ENCODE measurements at regions not wholly inside any gene's neighbourhood (a gene's known extent, or its start where the extent isn't known, plus 50 kb on each side); places are given as distances from the start of the nearest gene placed in this dataset.

DNA sequence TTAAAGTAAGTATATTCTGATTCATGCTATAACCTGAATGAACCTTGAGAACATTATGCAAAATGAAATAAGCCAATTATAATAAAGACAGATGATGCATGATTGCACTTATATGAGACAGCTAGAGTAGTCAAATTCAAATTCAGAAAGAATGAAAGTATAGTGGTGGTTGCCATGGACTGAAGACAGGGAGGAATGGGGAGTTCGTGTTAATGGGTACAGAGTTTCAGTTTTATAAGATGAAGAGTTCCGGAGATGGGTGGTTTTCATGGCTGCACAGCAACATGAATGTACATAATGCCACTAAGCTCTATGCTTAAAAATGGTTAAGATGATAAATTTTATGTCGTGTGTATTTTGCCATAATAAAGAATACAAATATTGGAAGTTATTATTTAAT, 751.2 kb downstream of the TSN start:
- H3K18ac ChIP-seq (ENCODE audit: extremely low read depth, low read length): no peak overlapping the region
- H3K27ac ChIP-seq (ENCODE audit: low read depth, low read length): no peak overlapping the region
- H3K9ac ChIP-seq (replicated peaks in 1 of 4; ENCODE audit: extremely low read depth in 1 of 4, low read depth in 3 of 4, low read length in 3 of 4): no peak overlapping the region
- no peak overlapping the region for H4K5ac ChIP-seq (ENCODE audit: insufficient read length, low read depth, low read length)
- no peaks in the 10 kb centered on the region for H4K20me1 ChIP-seq (replicated peaks in 1 of 2; ENCODE audit: control insufficient read depth in 1 of 2, insufficient read depth in 2 of 2, low read length in 2 of 2)
- H3K14ac ChIP-seq (ENCODE audit: insufficient read length): no peak overlapping the region
- no peak overlapping the region for H2BK12ac ChIP-seq (ENCODE audit: low read depth, low read length)
- H3K4ac ChIP-seq (replicated peaks; ENCODE audit: insufficient read length, low read depth, low read length): no peak overlapping the region
- no peaks in the 10 kb centered on the region for H3K23me2 ChIP-seq (ENCODE audit: low read depth, low read length)
- no peak for DNase-seq (ENCODE audit: low read depth in 1 of 2, low spot score in 2 of 2)
- no peak overlapping the region for H2BK20ac ChIP-seq (ENCODE audit: low read length)
- no peaks in the 10 kb centered on the region for H3K9me3 ChIP-seq (ENCODE audit: insufficient read depth in 2 of 2, low read depth in 1 of 2, low read length in 1 of 2)
- no peak overlapping the region for H4K8ac ChIP-seq (ENCODE audit: extremely low read depth, insufficient read depth, low read length)
- H3K4me1 ChIP-seq (replicated peaks in 1 of 4; ENCODE audit: control insufficient read depth in 3 of 4, insufficient read depth in 4 of 4, low read length in 3 of 4): no peaks in the 10 kb centered on the region
- FAIRE-seq: no peak
- no peak overlapping the region for H4K91ac ChIP-seq (replicated peaks; ENCODE audit: insufficient read length, low read length)
- no peak overlapping the region for H2AFZ ChIP-seq (ENCODE audit: low read length)
- H3K56ac ChIP-seq (replicated peaks; ENCODE audit: insufficient read length, low read depth, low read length): no peak overlapping the region
- H3K27me3 ChIP-seq (replicated peaks in 1 of 4; ENCODE audit: control insufficient read depth in 3 of 4, extremely low read depth in 1 of 4, insufficient read depth in 3 of 4, low read length in 3 of 4): no peaks in the 10 kb centered on the region
- H2BK15ac ChIP-seq (ENCODE audit: low read length): no peak overlapping the region
- H3K4me2 ChIP-seq (ENCODE audit: insufficient read depth in 1 of 2, low read depth in 2 of 2, low read length in 2 of 2): no peak overlapping the region
- no peak overlapping the region for H2BK5ac ChIP-seq (ENCODE audit: low read depth, low read length)
- no peak overlapping the region for H3K4me3 ChIP-seq (ENCODE audit: extremely low read depth in 1 of 4, insufficient read depth in 2 of 4, low read depth in 3 of 4, low read length in 4 of 4)
- WGBS, 2 experiments (ENCODE audit: extremely low coverage in 1 of 2, insufficient coverage in 1 of 2, insufficient read length in 1 of 2, insufficient replicate concordance in 2 of 2, low coverage in 1 of 2, low lambda C conversion rate in 2 of 2, missing lambda C conversion rate in 1 of 2): 97% methylated on average over 3 of the region's 3 CpGs; no CpG with 5 or more reads in 1 of the 2 experiments
- no peaks in the 10 kb centered on the region for H3K79me2 ChIP-seq (ENCODE audit: control insufficient read depth in 1 of 2, insufficient read depth in 2 of 2, low read length in 2 of 2)
- no peaks in the 10 kb centered on the region for H3K79me1 ChIP-seq (ENCODE audit: low read depth, low read length)
- ChIA-PET POLR2A (ENCODE audit: partially characterized antibody) (no interaction called here), CTCF (ENCODE audit: partially characterized antibody) (interaction anchor here (0.9 to 1.2 kb wide), 2 partner anchors 15 to 687 kb away, joined by 3 read pairs; no protein-coding TSS in a partner anchor)
- no peak overlapping the region for H2AK5ac ChIP-seq (ENCODE audit: low read depth, low read length)
- H3K23ac ChIP-seq (ENCODE audit: insufficient read length): no peak overlapping the region
- H2BK120ac ChIP-seq (replicated peaks; ENCODE audit: low read depth, low read length): no peak overlapping the region
- H3K36me3 ChIP-seq (ENCODE audit: control insufficient read depth in 2 of 4, insufficient read depth in 4 of 4, low read length in 3 of 4): no peaks in the 10 kb centered on the region
- TF ChIP-seq JUND (IDR thresholded peaks at IDR 0.05; ENCODE audit: low read length) (no peak), RBBP5 (IDR thresholded peaks at IDR 0.05; ENCODE audit: borderline replicate concordance, low read depth, low read length) (no peak), TAF7 (optimal IDR thresholded peaks at IDR 0.05; ENCODE audit: borderline replicate concordance, low read depth, low read length) (no peak), NANOG (IDR thresholded peaks at IDR 0.05; ENCODE audit: insufficient read depth, low read depth, low read length, poor library complexity, severe bottlenecking) (no peak), CHD2 (IDR thresholded peaks at IDR 0.05; ENCODE audit: low read length) (no peak), EGR1 (IDR thresholded peaks at IDR 0.05; ENCODE audit: borderline replicate concordance, low read depth, low read length) (no peak), RAD21 (IDR thresholded peaks at IDR 0.05 in 1 of 2, conservative IDR thresholded peaks at IDR 0.05 in 1 of 2; ENCODE audit: low read depth in 2 of 2, low read length in 2 of 2) (no peak), GTF2F1 (IDR thresholded peaks at IDR 0.05; ENCODE audit: borderline replicate concordance, low read depth, low read length) (no peak), RNF2 (IDR thresholded peaks at IDR 0.05; ENCODE audit: borderline replicate concordance, low read depth, low read length, missing control alignments, poor library complexity, severe bottlenecking) (no peak), POLR2A (IDR thresholded peaks at IDR 0.05; ENCODE audit: control extremely low read depth in 1 of 2, low read depth in 2 of 2, low read length in 2 of 2) (no peak), TAF1 (IDR thresholded peaks at IDR 0.05; ENCODE audit: low read depth, low read length) (no peak), RXRA (IDR thresholded peaks at IDR 0.05; ENCODE audit: insufficient read depth, low read depth, low read length) (no peak), SAP30 (IDR thresholded peaks at IDR 0.05; ENCODE audit: insufficient read depth, insufficient replicate concordance, low read length) (no peak), KDM1A (IDR thresholded peaks at IDR 0.05; ENCODE audit: borderline replicate concordance, low read length) (no peak), FOSL1 (IDR thresholded peaks at IDR 0.05; ENCODE audit: insufficient read depth, low read depth, low read length) (no peak)
